ENCODE measurements at regions not wholly inside any gene's neighbourhood (a gene's known extent, or its start where the extent isn't known, plus 50 kb on each side); places are given as distances from the start of the nearest gene placed in this dataset.

DNA sequence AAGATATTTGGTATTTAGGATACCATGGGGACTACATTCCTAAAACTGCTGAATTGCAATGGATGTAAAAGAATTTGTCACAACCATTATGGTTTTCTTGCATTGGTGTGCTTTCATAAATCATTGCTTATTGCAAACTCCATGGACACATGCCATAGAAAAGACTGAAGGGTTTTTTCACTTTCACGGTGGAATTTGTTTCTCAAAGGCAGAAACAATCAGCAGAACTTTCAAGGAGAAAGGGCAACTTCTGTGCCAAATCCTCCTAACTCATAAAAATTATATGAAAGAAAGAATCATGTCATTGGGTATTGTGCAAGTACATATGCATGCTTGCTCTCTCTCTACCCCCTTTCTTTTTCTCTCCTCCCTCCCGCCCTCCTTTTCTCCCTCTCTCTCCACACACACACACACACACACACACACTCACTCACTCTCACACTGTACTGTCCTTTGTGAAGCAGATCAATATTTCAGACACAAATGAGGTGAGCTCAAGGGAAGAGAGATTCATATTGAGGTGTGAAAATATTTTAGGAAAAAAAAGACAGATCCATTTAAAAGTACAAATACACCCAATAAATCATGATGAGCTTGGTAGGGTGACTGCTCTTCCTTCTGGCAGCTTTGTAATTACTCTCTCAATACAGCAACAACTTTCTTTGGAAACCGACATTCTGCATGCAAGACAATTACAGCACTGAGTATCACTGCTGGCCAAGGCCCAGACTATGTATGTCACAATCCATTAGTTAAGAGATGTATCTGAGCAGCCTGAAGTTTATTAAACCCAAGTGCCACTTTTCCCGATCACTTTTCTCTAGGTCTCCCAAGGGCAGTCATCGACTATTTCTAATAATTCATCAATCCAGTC, 492.6 kb downstream of the TUSC7 start:
- DNase-seq (ENCODE audit: low read depth), result no peak
- TF ChIP-seq, protein P1, sequence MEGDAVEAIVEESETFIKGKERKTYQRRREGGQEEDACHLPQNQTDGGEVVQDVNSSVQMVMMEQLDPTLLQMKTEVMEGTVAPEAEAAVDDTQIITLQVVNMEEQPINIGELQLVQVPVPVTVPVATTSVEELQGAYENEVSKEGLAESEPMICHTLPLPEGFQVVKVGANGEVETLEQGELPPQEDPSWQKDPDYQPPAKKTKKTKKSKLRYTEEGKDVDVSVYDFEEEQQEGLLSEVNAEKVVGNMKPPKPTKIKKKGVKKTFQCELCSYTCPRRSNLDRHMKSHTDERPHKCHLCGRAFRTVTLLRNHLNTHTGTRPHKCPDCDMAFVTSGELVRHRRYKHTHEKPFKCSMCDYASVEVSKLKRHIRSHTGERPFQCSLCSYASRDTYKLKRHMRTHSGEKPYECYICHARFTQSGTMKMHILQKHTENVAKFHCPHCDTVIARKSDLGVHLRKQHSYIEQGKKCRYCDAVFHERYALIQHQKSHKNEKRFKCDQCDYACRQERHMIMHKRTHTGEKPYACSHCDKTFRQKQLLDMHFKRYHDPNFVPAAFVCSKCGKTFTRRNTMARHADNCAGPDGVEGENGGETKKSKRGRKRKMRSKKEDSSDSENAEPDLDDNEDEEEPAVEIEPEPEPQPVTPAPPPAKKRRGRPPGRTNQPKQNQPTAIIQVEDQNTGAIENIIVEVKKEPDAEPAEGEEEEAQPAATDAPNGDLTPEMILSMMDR (IDR thresholded peaks at IDR 0.05; ENCODE audit: control insufficient read depth, insufficient read depth, low read depth, low read length, missing control alignments), result no peak
- no peak overlapping the region for H3K4me3 ChIP-seq (ENCODE audit: control insufficient read depth, low read depth, low read length)

DNA sequence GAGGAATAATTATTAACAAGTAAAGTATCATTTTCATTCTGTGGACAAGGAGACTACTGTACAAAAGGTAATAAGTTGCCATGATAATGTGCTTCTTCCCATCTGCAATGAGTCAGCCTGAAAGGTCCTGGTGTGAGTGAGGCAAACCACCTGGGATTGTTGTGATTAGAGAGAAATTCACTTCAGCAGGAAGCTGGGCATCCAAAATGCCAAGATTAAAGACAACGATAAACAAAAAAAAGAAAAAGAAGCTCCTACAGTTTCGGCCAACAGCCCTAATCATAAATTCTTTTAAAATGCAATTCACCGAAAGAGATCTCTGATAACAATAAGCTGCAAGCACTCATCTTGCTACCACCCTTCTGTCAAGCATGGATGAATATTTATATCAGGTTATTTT, 507.8 kb downstream of the TUSC7 start:
- no peak for DNase-seq (ENCODE audit: low read depth)
- no peak overlapping the region for H3K4me3 ChIP-seq (ENCODE audit: control insufficient read depth, low read depth, low read length)
- TF ChIP-seq, protein P1 (IDR thresholded peaks at IDR 0.05; ENCODE audit: control insufficient read depth, insufficient read depth, low read depth, low read length, missing control alignments), result no peak

DNA sequence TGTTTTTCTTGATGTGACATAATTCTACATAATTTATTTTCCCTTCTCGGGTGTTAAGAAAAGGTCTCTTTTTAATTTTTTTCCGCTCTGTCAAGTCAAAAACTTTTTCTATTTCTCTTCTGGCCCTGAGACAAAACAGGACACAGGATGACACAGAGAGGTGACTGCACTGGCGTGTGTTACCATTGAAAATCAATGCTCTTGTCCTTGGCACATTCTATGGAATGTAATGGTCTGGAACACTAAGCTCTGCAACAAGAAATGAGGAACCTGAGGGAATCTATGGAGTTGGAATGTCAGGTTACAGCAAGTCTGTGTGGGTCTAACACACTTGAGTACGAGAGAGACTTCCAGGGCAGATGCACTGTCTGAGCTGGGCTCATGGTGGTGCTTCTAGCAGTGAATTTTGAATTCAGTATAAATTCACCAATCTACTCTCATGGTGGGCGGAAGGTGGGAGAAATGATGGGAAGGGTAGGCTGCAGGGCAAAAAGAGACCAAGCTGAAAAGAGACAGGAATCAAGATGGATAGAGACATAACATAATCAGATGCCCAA, 508.3 kb downstream of the TUSC7 start:
- H3K4me3 ChIP-seq (ENCODE audit: control insufficient read depth, low read depth, low read length), result no peak overlapping the region
- TF ChIP-seq, protein P1 (IDR thresholded peaks at IDR 0.05; ENCODE audit: control insufficient read depth, insufficient read depth, low read depth, low read length, missing control alignments), result no peak
- no peak for DNase-seq (ENCODE audit: low read depth)

DNA sequence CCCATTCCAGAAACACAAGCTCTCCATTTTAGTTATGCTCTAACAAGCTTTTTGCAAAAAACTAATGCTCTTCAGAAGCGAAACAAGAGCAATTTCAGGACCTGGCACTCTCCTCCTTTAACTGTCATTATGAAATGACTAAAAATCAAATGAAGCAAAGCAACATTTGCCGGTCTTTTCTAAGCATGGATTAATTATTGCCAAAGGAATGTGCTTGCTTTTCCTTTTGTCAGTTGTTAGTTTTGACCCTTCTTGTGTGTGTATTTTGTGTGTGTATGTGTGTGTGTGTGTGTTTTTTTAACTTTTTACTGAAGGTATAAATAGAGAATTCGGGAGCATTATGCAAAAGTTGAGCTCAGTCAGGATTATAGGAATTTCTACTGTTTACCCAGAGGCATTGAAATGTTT, 509.1 kb downstream of the TUSC7 start:
- TF ChIP-seq, protein P1 (IDR thresholded peaks at IDR 0.05; ENCODE audit: control insufficient read depth, insufficient read depth, low read depth, low read length, missing control alignments), result no peak
- DNase-seq (ENCODE audit: low read depth), result no peak
- no peak overlapping the region for H3K4me3 ChIP-seq (ENCODE audit: control insufficient read depth, low read depth, low read length)

DNA sequence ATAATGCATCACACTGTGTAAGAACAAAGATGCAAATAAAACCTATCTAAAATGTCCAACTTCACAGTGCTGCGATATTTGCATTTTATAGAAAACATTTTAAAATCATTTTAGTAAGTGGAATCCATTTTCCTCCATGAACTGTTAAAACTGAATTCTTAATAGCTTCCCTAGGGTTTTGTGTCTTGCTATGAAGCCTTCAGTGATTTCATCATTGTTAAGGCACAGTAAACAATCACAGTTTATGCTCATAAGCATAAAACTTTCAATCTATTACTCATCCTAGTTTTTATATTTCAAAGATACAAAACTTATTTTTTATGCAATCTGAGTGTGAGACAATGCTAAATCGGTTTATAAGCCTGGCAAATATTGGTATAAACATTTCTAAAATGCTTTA, 509.7 kb downstream of the TUSC7 start:
- TF ChIP-seq, protein P1 (IDR thresholded peaks at IDR 0.05; ENCODE audit: control insufficient read depth, insufficient read depth, low read depth, low read length, missing control alignments), result no peak
- DNase-seq (ENCODE audit: low read depth), result no peak
- no peak overlapping the region for H3K4me3 ChIP-seq (ENCODE audit: control insufficient read depth, low read depth, low read length)

DNA sequence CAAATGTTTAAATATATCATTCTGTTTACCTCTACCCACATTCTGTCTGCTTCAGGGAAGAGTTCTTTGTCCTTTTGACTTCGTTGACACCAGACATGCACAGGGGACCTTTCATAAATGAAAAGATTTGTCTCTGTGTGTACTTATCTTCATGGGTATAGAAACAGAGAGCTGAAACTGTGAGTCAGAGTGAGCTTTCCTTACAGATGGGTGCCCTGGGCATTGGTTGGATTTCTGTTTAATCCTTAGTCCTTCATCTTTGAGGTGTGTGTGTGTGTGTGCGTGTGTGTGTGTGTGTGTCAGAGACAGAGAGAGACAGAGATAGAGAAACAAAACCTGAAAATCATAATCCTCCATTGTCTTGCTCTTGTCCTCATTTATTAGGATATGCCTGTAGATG, 517.4 kb downstream of the TUSC7 start:
- TF ChIP-seq, protein P1 (IDR thresholded peaks at IDR 0.05; ENCODE audit: control insufficient read depth, insufficient read depth, low read depth, low read length, missing control alignments), result no peak
- H3K4me3 ChIP-seq (ENCODE audit: control insufficient read depth, low read depth, low read length), result no peak overlapping the region
- DNase-seq (ENCODE audit: low read depth), result no peak
